ENCODE measurements at regions not wholly inside any gene's neighbourhood (a gene's known extent, or its start where the extent isn't known, plus 50 kb on each side); places are given as distances from the start of the nearest gene placed in this dataset.
A peak's percentile ranks its signal among the peaks of the same experiment; 100 is the strongest.

DNA sequence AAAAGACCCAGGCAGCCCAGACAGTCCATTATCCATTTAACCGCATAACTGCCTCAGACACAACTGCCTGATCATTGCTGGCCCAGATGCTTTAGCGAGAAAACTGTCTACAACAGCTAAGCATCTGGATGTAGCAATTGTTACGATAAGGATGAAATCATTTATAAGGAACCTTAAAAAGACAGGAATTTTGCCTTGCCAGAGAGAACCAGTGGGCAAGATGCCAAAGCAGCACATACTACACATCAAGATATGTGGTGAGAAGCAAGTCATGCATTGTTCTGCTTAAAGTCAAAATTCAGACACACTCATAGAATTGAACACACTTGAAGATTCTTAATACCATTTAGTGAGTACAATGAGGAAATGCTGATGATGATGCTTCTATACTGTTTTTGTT is 1525.3 kb downstream of the CDH8 start:
- Histone ChIP-seq H3K27me3 (no peaks in the 10 kb centered on the region), H3K4me3 (no peak overlapping the region), H3K79me2 (no peaks in the 10 kb centered on the region), H3K4me1 (ENCODE audit: insufficient read depth) (no peaks in the 10 kb centered on the region), H3K9me2 (replicated peaks; ENCODE audit: insufficient read depth) (no peaks in the 10 kb centered on the region), H3K36me3 (replicated peaks; ENCODE audit: insufficient read depth, low read depth) (no peaks in the 10 kb centered on the region), H3K27ac (no peak overlapping the region), H3K4me2 (no peak overlapping the region), H4K20me1 (ENCODE audit: insufficient read depth, poor library complexity, severe bottlenecking) (no peaks in the 10 kb centered on the region), H3K9me3 (ENCODE audit: low read depth) (no peaks in the 10 kb centered on the region), H2AFZ (no peak overlapping the region)
- TF ChIP-seq EZH2phosphoT487 (IDR thresholded peaks at IDR 0.05; ENCODE audit: low read depth, severe bottlenecking, unreplicated experiment) (no peak), EZH2 (IDR thresholded peaks at IDR 0.05; ENCODE audit: borderline replicate concordance) (no peak)
- TF ChIP-seq, protein P1, sequence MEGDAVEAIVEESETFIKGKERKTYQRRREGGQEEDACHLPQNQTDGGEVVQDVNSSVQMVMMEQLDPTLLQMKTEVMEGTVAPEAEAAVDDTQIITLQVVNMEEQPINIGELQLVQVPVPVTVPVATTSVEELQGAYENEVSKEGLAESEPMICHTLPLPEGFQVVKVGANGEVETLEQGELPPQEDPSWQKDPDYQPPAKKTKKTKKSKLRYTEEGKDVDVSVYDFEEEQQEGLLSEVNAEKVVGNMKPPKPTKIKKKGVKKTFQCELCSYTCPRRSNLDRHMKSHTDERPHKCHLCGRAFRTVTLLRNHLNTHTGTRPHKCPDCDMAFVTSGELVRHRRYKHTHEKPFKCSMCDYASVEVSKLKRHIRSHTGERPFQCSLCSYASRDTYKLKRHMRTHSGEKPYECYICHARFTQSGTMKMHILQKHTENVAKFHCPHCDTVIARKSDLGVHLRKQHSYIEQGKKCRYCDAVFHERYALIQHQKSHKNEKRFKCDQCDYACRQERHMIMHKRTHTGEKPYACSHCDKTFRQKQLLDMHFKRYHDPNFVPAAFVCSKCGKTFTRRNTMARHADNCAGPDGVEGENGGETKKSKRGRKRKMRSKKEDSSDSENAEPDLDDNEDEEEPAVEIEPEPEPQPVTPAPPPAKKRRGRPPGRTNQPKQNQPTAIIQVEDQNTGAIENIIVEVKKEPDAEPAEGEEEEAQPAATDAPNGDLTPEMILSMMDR (IDR thresholded peaks at IDR 0.05; ENCODE audit: poor library complexity) = no peak
- 92% methylated on average over 3 of the region's 3 CpGs for WGBS (ENCODE audit: low lambda C conversion rate, missing lambda C conversion rate)
- DNase-seq (ENCODE audit: low spot score) = peak; percentile 3

DNA sequence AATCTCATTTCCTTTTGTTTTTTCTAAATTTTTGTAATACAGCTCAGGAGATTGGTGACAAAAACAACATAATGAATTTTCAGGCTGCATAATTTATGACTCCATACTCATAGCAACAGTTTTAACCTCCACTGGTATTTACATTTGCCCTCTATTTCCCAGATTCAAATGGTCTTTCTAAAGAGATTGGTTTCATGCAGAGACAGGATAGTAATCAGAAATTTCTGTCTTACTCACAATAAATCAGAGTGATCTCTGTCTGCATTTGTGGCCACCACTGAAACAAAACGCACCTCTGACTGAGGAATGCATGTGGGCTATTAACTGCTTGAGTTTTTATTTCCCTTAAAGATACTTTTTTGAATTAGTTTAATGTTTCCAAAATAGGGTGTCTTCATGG is 1526.0 kb downstream of the CDH8 start:
- H3K4me2 ChIP-seq = no peak overlapping the region
- no peaks in the 10 kb centered on the region for H4K20me1 ChIP-seq (ENCODE audit: insufficient read depth, poor library complexity, severe bottlenecking)
- no peaks in the 10 kb centered on the region for H3K27me3 ChIP-seq
- no peaks in the 10 kb centered on the region for H3K4me1 ChIP-seq (ENCODE audit: insufficient read depth)
- H3K9me2 ChIP-seq (replicated peaks; ENCODE audit: insufficient read depth) = no peaks in the 10 kb centered on the region
- WGBS (ENCODE audit: low lambda C conversion rate, missing lambda C conversion rate) = 73% methylated on average over 1 of the region's 1 CpG
- no peaks in the 10 kb centered on the region for H3K36me3 ChIP-seq (replicated peaks; ENCODE audit: insufficient read depth, low read depth)
- TF ChIP-seq EZH2phosphoT487 (IDR thresholded peaks at IDR 0.05; ENCODE audit: low read depth, severe bottlenecking, unreplicated experiment) = no peak
- no peak for TF ChIP-seq EZH2 (IDR thresholded peaks at IDR 0.05; ENCODE audit: borderline replicate concordance)
- TF ChIP-seq, protein P1 (IDR thresholded peaks at IDR 0.05; ENCODE audit: poor library complexity) = no peak
- H3K79me2 ChIP-seq = no peaks in the 10 kb centered on the region
- H3K27ac ChIP-seq = no peak overlapping the region
- H3K9me3 ChIP-seq (ENCODE audit: low read depth) = no peaks in the 10 kb centered on the region
- H3K4me3 ChIP-seq = no peak overlapping the region
- DNase-seq (ENCODE audit: low spot score) = no peak
- H2AFZ ChIP-seq = no peak overlapping the region

DNA sequence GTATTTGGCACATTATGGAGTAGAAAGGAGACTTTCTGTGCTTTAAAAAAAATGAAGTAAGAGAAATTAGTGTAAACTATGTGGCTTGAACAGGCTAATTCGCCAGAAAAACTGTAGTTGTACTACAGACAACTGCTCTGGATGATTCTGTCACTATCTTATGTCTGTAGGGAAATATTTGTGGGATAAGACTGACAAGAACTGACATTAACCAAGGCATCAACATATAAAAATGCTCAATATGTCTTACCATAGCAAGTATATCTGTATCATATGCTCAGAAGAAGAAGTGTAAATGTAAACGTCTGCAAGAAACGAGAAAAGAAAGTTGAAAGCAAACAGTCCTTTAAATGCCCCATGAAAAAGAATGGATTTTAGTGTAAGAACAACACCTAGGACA is 1545.0 kb downstream of the CDH8 start:
- H3K27me3 ChIP-seq = no peaks in the 10 kb centered on the region
- no peaks in the 10 kb centered on the region for H3K9me3 ChIP-seq (ENCODE audit: low read depth)
- no peak overlapping the region for H2AFZ ChIP-seq
- no peaks in the 10 kb centered on the region for H3K4me1 ChIP-seq (ENCODE audit: insufficient read depth)
- H3K4me2 ChIP-seq = no peak overlapping the region
- TF ChIP-seq EZH2 (IDR thresholded peaks at IDR 0.05; ENCODE audit: borderline replicate concordance) = no peak
- TF ChIP-seq, protein P1 (IDR thresholded peaks at IDR 0.05; ENCODE audit: poor library complexity) = no peak
- no peak for TF ChIP-seq EZH2phosphoT487 (IDR thresholded peaks at IDR 0.05; ENCODE audit: low read depth, severe bottlenecking, unreplicated experiment)
- no peaks in the 10 kb centered on the region for H3K79me2 ChIP-seq
- WGBS (ENCODE audit: low lambda C conversion rate, missing lambda C conversion rate) = 82% methylated on average over 3 of the region's 3 CpGs
- H3K9me2 ChIP-seq (replicated peaks; ENCODE audit: insufficient read depth) = no peaks in the 10 kb centered on the region
- H3K36me3 ChIP-seq (replicated peaks; ENCODE audit: insufficient read depth, low read depth) = no peaks in the 10 kb centered on the region
- H3K27ac ChIP-seq = no peak overlapping the region
- H3K4me3 ChIP-seq = no peak overlapping the region
- no peaks in the 10 kb centered on the region for H4K20me1 ChIP-seq (ENCODE audit: insufficient read depth, poor library complexity, severe bottlenecking)
- DNase-seq (ENCODE audit: low spot score) = no peak

Measured in hepatocyte (in vitro differentiated cells).